Esophagus muscularis mucosa (tissue), 3 donors: ENCODE measurements at regions not wholly inside any gene's neighbourhood (a gene's known extent, or its start where the extent isn't known, plus 50 kb on each side); places are given as distances from the start of the nearest gene placed in this dataset.

Source experiments
- CTCF ChIP-seq, 3 experiments: fragments of 200-600 bp in 2 of 3; fragments of 450-650 bp in 1 of 3; sonication (generic) in 2 of 3; IDR thresholded peaks; one replicate each; pipeline ENCODE4 v1.5.1; 2017 to 2019; ENCODE audit warnings: antibody characterized with exemption in 3 of 3, mild to moderate bottlenecking in 2 of 3, moderate library complexity in 1 of 3
- POLR2A ChIP-seq: fragments of 450-650 bp; IDR thresholded peaks from one replicate; pipeline ENCODE4 v1.6.1; 2017; ENCODE audit warnings: antibody characterized with exemption, moderate library complexity, mild to moderate bottlenecking, low read depth
- POLR2AphosphoS5 ChIP-seq, 2 donors: sonication (generic); formaldehyde crosslinking; IDR thresholded peaks; one replicate each; pipeline ENCODE4 v1.6.1; 2017; ENCODE audit warnings: antibody characterized with exemption in 2 of 2

- TF ChIP-seq CTCF (IDR thresholded peaks at IDR 0.05): no peak
- no peak for TF ChIP-seq POLR2AphosphoS5 (IDR thresholded peaks at IDR 0.05)
- no peak for TF ChIP-seq POLR2A
These were observed 360.6 kb downstream of the EFNA5 start for GRCh38 chr5:107310181-107310580.
